Endothelial cell (in vitro differentiated cells): ENCODE measurements at regions not wholly inside any gene's neighbourhood (a gene's known extent, or its start where the extent isn't known, plus 50 kb on each side); places are given as distances from the start of the nearest gene placed in this dataset.

Experiments used
- DNase-seq: peaks from one replicate; pipeline ENCODE4 v3.0.0; 2021; ENCODE audit warnings: low spot score
- H3K27ac Mint-ChIP-seq: one replicate; pipeline ENCODE4 v1.8.0; 2021; ENCODE audit warnings: mixed read lengths, inconsistent platforms; ENCODE audit not compliant: unreplicated experiment
- H3K27me3 Mint-ChIP-seq: one replicate; pipeline ENCODE4 v1.8.0; 2021; ENCODE audit warnings: mild to moderate bottlenecking, moderate library complexity, mixed read lengths, inconsistent platforms; ENCODE audit not compliant: unreplicated experiment
- H3K36me3 Mint-ChIP-seq: one replicate; pipeline ENCODE4 v1.8.0; 2021; ENCODE audit warnings: mild to moderate bottlenecking, low read depth, mixed read lengths, inconsistent platforms; ENCODE audit not compliant: unreplicated experiment
- H3K4me1 Mint-ChIP-seq: one replicate; pipeline ENCODE4 v1.8.0; 2021; ENCODE audit warnings: mild to moderate bottlenecking, mixed read lengths, inconsistent platforms; ENCODE audit not compliant: unreplicated experiment
- H3K4me3 Mint-ChIP-seq: one replicate; pipeline ENCODE4 v1.8.0; 2021; ENCODE audit warnings: mild to moderate bottlenecking, mixed read lengths, inconsistent platforms; ENCODE audit not compliant: unreplicated experiment
- H3K9me3 Mint-ChIP-seq: one replicate; pipeline ENCODE4 v1.8.0; 2021; ENCODE audit warnings: mixed read lengths, inconsistent platforms; ENCODE audit not compliant: unreplicated experiment
- CTCF ChIP-seq: fragments of 200-600 bp; sonication (generic); IDR thresholded peaks from one replicate; pipeline ENCODE4 v1.5.0; 2021; ENCODE audit warnings: antibody characterized with exemption; ENCODE audit not compliant: unreplicated experiment

GRCh38 chr15:79172801-79173460 lies 82.4 kb upstream of the RASGRF1 start:
- DNase-seq = no peak
- Mint-ChIP-seq H3K4me3 (no peak overlapping the region), H3K27ac (no peak overlapping the region)

GRCh38 chr15:79172032-79172481 lies 81.5 kb upstream of the RASGRF1 start:
- H3K36me3 Mint-ChIP-seq = no peaks in the 10 kb centered on the region
- no peaks in the 10 kb centered on the region for H3K9me3 Mint-ChIP-seq
- H3K27me3 Mint-ChIP-seq = peaks cover 6% of the 10 kb centered on the region
- H3K27ac Mint-ChIP-seq = no peak overlapping the region
- H3K4me3 Mint-ChIP-seq = no peak overlapping the region
- TF ChIP-seq CTCF = no peak
- H3K4me1 Mint-ChIP-seq = peaks cover 5% of the 10 kb centered on the region
- no peak for DNase-seq

More at GRCh38 chr15:79172801-79173460, 82.4 kb upstream of the RASGRF1 start:
- Mint-ChIP-seq H3K9me3 (no peaks in the 10 kb centered on the region), H3K4me1 (peaks cover 5% of the 10 kb centered on the region), H3K36me3 (no peaks in the 10 kb centered on the region), H3K27me3 (peaks cover 6% of the 10 kb centered on the region)
- TF ChIP-seq CTCF = no peak

- Mint-ChIP-seq H3K4me3 (no peak overlapping the region), H3K36me3 (no peaks in the 10 kb centered on the region), H3K27me3 (peaks cover 6% of the 10 kb centered on the region), H3K27ac (no peak overlapping the region), H3K9me3 (no peaks in the 10 kb centered on the region), H3K4me1 (peaks cover 5% of the 10 kb centered on the region)
- no peak for DNase-seq
- no peak for TF ChIP-seq CTCF
These were observed 80.9 kb upstream of the RASGRF1 start for GRCh38 chr15:79171320-79172031.

GRCh38 chr15:79170256-79170664 lies 79.7 kb upstream of the RASGRF1 start:
- Mint-ChIP-seq H3K4me3 (no peak overlapping the region), H3K27ac (no peak overlapping the region), H3K36me3 (no peaks in the 10 kb centered on the region), H3K9me3 (no peaks in the 10 kb centered on the region), H3K4me1 (peaks cover 5% of the 10 kb centered on the region), H3K27me3 (peaks cover 6% of the 10 kb centered on the region)
- DNase-seq = no peak
- TF ChIP-seq CTCF = no peak

GRCh38 chr15:79169526-79170133 lies 79.0 kb upstream of the RASGRF1 start:
- Mint-ChIP-seq H3K27me3 (peaks cover 6% of the 10 kb centered on the region), H3K27ac (no peak overlapping the region), H3K9me3 (no peaks in the 10 kb centered on the region)

More at GRCh38 chr15:79169526-79170133, 79.0 kb upstream of the RASGRF1 start:
- H3K4me3 Mint-ChIP-seq = no peak overlapping the region
- DNase-seq = no peak
- no peak for TF ChIP-seq CTCF
- H3K4me1 Mint-ChIP-seq = peaks cover 5% of the 10 kb centered on the region
- no peaks in the 10 kb centered on the region for H3K36me3 Mint-ChIP-seq
